ENCODE measurements at regions not wholly inside any gene's neighbourhood (a gene's known extent, or its start where the extent isn't known, plus 50 kb on each side); places are given as distances from the start of the nearest gene placed in this dataset.
A peak's percentile ranks its signal among the peaks of the same experiment; 100 is the strongest.

- DNase-seq (ENCODE audit: low spot score), result peak; percentile 44
- intact Hi-C loops (cut with DNase I), result no loop called here
These were observed 119.1 kb downstream of the NDUFA10 start for GRCh38 chr2:239905884-239906654.

GRCh38 chr2:239905306-239905705 lies 119.8 kb downstream of the NDUFA10 start:
- DNase-seq (ENCODE audit: low spot score), result no peak
- intact Hi-C loops (cut with DNase I), result no loop called here

DNA sequence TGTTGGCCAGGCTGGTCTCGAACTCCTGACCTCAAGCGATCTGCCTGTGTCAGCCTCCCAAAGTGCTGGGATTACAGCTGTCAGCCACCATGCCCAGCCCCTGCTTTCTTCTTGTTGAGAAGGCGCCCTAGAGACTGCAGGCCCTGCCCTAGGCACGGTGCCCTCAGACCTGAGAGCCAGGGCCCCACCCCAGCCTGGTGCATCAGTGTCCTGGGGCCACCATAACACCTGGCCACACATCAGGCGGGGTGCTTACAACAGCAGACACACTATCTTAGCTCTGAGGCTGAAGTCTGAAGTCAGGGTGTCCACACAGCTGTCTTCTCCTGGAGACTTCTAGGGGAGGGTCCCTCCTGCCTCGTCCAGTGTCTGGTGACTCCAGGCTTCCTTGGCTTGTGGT lies 120.6 kb downstream of the NDUFA10 start:
- DNase-seq (ENCODE audit: low spot score), result no peak
- intact Hi-C loops (cut with DNase I), result no loop called here

DNA sequence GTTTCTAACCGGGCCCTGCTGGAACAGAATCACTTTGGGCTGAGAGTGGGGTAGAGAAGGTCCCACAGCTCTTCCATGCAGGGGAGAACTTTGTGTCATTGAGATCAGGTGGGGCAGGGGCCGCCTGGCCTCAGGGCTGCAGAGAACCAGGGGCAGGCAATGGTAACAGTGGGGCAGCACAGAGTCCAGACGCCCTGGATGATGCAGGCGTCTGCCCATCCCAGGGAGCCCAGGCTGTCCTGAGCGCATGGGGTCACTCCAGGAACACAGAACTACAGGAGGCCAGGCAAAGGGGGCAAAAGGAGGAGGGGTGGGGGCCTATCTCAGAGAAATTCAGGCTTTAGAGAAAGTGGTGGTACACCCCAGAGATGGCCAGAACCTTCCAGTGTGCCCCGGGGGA lies 121.3 kb downstream of the NDUFA10 start:
- DNase-seq (ENCODE audit: low spot score), result peak; percentile 62
- intact Hi-C loops (cut with DNase I), result no loop called here

- no peak for DNase-seq (ENCODE audit: low spot score)
- intact Hi-C loops (cut with DNase I), result no loop called here
These were observed 121.9 kb downstream of the NDUFA10 start for GRCh38 chr2:239903210-239903609.

DNA sequence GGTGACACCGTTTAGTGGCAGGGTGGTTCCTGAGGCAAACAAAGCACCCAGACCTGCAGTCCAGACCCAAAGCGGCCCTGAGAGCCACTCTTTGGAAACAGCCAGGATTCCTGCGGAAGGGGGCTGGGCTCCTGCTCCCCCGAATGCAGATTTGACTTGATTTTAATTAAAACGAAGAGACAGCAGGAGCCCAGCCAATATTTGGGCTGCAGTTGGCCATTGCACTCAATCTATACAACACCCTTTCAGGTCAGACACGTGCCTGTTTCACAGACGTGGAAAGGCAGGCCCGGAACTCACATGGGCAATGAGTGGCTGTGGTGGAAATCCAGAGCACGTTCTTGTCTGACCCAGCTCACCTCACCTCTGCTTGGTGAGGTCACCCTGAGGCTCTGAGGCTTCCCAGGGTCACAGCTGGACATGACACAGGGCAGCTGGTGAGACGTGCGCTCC lies 122.4 kb downstream of the NDUFA10 start:
- intact Hi-C loops (cut with DNase I), result no loop called here
- peak; percentile 50 for DNase-seq (ENCODE audit: low spot score)

- intact Hi-C loops (cut with DNase I), result no loop called here
- DNase-seq (ENCODE audit: low spot score), result no peak
These were observed 126.7 kb downstream of the NDUFA10 start for GRCh38 chr2:239898292-239898925.

DNA sequence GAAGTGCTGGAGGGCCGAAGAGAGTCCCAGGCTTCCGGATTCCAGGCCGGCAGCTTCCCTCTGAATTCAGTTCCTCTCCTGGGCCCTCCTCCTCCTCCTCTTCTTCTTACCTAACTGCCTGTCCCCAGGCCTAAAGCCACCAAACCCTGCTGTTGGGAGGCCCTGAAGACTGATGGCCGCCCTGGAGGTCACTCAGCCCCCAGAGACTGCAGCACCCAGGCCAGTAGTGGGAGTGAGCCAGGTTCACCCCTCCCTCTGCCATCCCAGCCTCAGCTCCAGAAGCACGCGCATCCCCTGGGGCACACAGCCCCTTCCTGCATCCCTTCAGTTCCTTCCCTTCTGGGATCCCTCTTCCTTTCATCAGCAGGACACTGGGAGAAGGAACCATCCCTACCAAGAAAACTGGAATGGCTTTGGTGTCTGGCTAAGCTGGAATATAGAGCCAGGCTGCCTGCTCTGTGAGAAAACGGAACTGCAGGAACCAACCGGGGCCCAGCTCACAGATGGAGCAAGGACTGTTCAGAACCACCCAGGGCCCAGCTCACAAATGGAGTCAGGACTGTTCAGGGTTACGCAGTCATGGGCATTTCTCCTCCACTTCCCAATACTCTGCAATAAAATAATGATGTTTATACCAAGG lies 127.4 kb downstream of the NDUFA10 start:
- intact Hi-C loops (cut with DNase I), result no loop called here
- DNase-seq (ENCODE audit: low spot score), result no peak

DNA sequence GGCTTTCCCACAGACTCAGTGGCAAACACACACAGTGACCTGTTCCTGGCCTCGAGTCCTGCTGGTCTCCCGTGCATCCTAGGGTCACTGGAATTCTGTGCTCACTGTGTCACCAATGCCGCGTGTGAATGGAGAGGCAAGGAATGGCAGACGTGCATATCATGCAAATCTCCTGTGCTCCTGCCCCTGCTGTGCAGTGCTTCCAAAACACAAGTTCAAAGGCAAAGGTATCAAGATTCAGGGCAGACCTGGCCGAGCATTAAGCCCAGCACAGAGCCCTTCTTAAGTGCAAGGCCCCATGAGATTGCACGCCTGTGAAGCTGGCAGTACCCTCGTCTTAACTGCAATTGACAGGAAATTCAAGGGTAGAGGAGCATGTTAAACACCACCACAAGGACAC lies 129.1 kb downstream of the NDUFA10 start:
- intact Hi-C loops (cut with DNase I), result no loop called here
- DNase-seq (ENCODE audit: low spot score), result no peak

DNA sequence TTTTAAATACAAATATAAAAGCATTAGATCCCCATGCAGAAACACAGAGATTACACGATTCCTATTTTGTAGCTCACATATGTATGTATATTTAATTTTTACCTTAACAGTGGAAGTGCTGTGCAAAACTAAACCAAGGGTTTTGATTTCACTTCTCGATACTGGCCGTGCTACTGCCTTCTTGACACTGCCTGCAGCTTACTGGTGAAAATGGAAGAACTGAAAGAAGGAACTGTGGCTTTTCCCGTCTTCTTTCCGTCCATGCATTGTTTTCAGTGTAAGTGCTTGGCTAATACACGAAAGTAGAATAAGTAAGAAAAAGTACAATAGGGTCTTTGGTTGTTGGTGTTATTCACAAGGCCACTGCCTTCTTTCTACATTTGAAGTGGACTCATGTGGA lies 129.5 kb downstream of the NDUFA10 start:
- DNase-seq (ENCODE audit: low spot score), result no peak
- intact Hi-C loops (cut with DNase I), result no loop called here

- intact Hi-C loops (cut with DNase I), result no loop called here
- DNase-seq (ENCODE audit: low spot score), result no peak
These were observed 130.0 kb downstream of the NDUFA10 start for GRCh38 chr2:239895116-239895515.

DNA sequence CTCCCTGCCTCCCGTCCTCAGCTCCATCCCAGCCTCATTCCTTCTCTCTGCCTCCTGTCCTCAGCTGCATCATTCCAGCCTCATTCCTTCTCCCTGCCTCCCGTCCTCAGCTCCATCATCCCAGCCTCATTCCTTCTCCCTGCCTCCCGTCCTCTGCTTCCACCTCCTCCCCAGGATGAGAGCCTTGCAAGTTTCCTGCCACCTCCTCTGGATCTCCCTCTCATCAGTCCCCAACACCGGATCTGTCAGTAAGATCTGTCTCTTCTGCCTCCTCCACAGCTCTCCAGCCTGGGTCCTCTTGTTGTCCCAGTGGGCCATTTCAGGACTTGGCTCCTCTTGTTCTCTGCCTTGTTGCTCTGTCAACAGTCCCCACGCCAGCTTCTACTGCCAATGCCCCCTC lies 130.9 kb downstream of the NDUFA10 start:
- DNase-seq (ENCODE audit: low spot score), result no peak
- intact Hi-C loops (cut with DNase I), result no loop called here

DNA sequence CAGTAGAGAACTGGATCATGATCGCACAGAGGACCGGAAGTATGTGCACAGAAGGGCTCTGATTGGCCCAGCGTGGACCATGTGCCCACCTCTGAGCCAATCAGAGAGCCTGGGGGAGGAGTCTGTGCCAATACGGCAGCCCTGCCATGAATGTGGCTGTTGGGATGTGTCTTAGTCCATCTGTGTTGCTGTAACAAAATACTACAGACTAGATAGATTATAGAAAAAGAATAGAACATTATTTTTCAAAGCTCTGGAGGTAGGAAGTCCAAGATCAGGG lies 132.0 kb downstream of the NDUFA10 start:
- no peak for DNase-seq (ENCODE audit: low spot score)
- intact Hi-C loops (cut with DNase I), result no loop called here

GRCh38 chr2:239892441-239893235 lies 132.5 kb downstream of the NDUFA10 start:
- DNase-seq (ENCODE audit: low spot score), result no peak
- intact Hi-C loops (cut with DNase I), result no loop called here

GRCh38 chr2:239891698-239892097 lies 133.4 kb downstream of the NDUFA10 start:
- intact Hi-C loops (cut with DNase I), result no loop called here
- no peak for DNase-seq (ENCODE audit: low spot score)

- intact Hi-C loops (cut with DNase I), result no loop called here
- DNase-seq (ENCODE audit: low spot score), result no peak
These were observed 134.9 kb downstream of the NDUFA10 start for GRCh38 chr2:239890206-239890746.

GRCh38 chr2:239889641-239890121 lies 135.5 kb downstream of the NDUFA10 start:
- DNase-seq (ENCODE audit: low spot score), result no peak

GRCh38 chr2:239887604-239888003 lies 137.5 kb downstream of the NDUFA10 start:
- DNase-seq (ENCODE audit: low spot score), result no peak
- intact Hi-C loops (cut with DNase I), result no loop called here

More at GRCh38 chr2:239889641-239890121, 135.5 kb downstream of the NDUFA10 start:
- intact Hi-C loops (cut with DNase I), result no loop called here

DNA sequence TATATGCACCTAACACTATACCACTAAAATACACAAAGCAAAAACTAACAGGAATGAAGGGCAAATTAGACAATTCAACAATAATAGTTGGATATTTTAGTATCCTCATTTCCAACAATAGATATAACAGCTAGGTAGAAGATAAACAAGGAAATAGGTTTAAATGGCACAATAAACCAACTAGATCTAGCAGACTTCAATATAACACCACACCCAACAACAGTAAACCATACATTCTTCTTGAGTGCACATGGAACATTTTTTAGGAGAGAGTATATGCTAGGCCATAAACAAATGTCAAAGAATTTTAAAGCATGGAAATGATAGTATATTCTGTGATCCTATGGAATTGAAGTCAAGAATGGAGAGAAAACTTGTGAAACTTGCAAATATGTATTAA lies 138.4 kb downstream of the NDUFA10 start:
- intact Hi-C loops (cut with DNase I), result no loop called here

GRCh38 chr2:239884875-239885274 lies 140.3 kb downstream of the NDUFA10 start:
- intact Hi-C loops (cut with DNase I), result loop anchor here (5.0 kb wide), 1 partner anchor 848 kb away; no protein-coding TSS in a partner anchor
- no peak for DNase-seq (ENCODE audit: low spot score)

More for the DNA sequence above, 138.4 kb downstream of the NDUFA10 start:
- DNase-seq (ENCODE audit: low spot score), result no peak
